GM23338 (cell line): ENCODE measurements at regions not wholly inside any gene's neighbourhood (a gene's known extent, or its start where the extent isn't known, plus 50 kb on each side); places are given as distances from the start of the nearest gene placed in this dataset.

Source experiments
- ATAC-seq: fragments of 200-7000 bp; cut with Tn5 transposase; 3 replicates; pipeline ENCODE4 v1.9.1; 2020
- DNase-seq: peaks from one replicate; pipeline ENCODE4 v3.0.0-alpha.2; 2015; ENCODE audit warnings: low spot score
- H2AFZ ChIP-seq: fragments of 200-600 bp; sonication (generic); 2 replicates; pipeline ENCODE4 v1.8.0; 2016; ENCODE audit warnings: antibody characterized with exemption, mild to moderate bottlenecking, moderate library complexity
- H3F3A ChIP-seq: fragments of 200-600 bp; sonication (generic); replicated peaks from 2 replicates; pipeline ENCODE4 v1.8.0; 2017; ENCODE audit warnings: antibody characterized with exemption, mixed run types, low read depth
- H3K27ac ChIP-seq: fragments of 200-600 bp; sonication (generic); 2 replicates; pipeline ENCODE4 v1.6.1; 2016; ENCODE audit warnings: low read depth
- H3K27me3 ChIP-seq: fragments of 200-600 bp; sonication (generic); 2 replicates; pipeline ENCODE4 v1.8.0; 2016; ENCODE audit warnings: mild to moderate bottlenecking, mixed run types, moderate library complexity; ENCODE audit not compliant: insufficient read depth
- H3K36me3 ChIP-seq: fragments of 200-600 bp; sonication (generic); 2 replicates; pipeline ENCODE4 v1.8.0; 2016; ENCODE audit warnings: mild to moderate bottlenecking; ENCODE audit not compliant: insufficient read depth
- H3K4me1 ChIP-seq: fragments of 200-600 bp; sonication (generic); 2 replicates; pipeline ENCODE4 v1.8.0; 2016; ENCODE audit warnings: mild to moderate bottlenecking, moderate library complexity; ENCODE audit not compliant: insufficient read depth
- H3K4me2 ChIP-seq: fragments of 200-600 bp; sonication (generic); 2 replicates; pipeline ENCODE4 v1.7.1; 2017; ENCODE audit warnings: mixed run types
- H3K4me3 ChIP-seq: fragments of 200-600 bp; sonication (generic); 2 replicates; pipeline ENCODE4 v1.6.1; 2016; ENCODE audit warnings: mixed run types
- H3K79me2 ChIP-seq: fragments of 200-600 bp; sonication (generic); replicated peaks from 2 replicates; pipeline ENCODE4 v1.8.0; 2017; ENCODE audit warnings: mild to moderate bottlenecking; ENCODE audit not compliant: insufficient read depth
- H3K9me2 ChIP-seq: fragments of 200-600 bp; sonication (generic); 2 replicates; pipeline ENCODE4 v1.8.0; 2017; ENCODE audit not compliant: insufficient read depth
- H4K20me1 ChIP-seq: fragments of 200-600 bp; sonication (generic); replicated peaks from 2 replicates; pipeline ENCODE4 v1.8.0; 2017; ENCODE audit warnings: mild to moderate bottlenecking; ENCODE audit not compliant: insufficient read depth
- H3K27ac Mint-ChIP-seq: 2 replicates; pipeline ENCODE4 v1.8.0; 2020; ENCODE audit warnings: inconsistent platforms, mild to moderate bottlenecking, moderate library complexity, mixed read lengths
- H3K27me3 Mint-ChIP-seq: 3 replicates; pipeline ENCODE4 v1.8.0; 2022; ENCODE audit warnings: low read depth, mild to moderate bottlenecking, moderate library complexity, mixed read lengths, inconsistent platforms; ENCODE audit not compliant: insufficient read depth, poor library complexity
- H3K36me3 Mint-ChIP-seq: 3 replicates; pipeline ENCODE4 v1.8.0; 2021; ENCODE audit warnings: low read depth, mild to moderate bottlenecking, inconsistent platforms, moderate library complexity, mixed read lengths
- H3K4me1 Mint-ChIP-seq: 3 replicates; pipeline ENCODE4 v1.8.0; 2020; ENCODE audit warnings: mild to moderate bottlenecking, inconsistent platforms, mixed read lengths
- H3K4me3 Mint-ChIP-seq: 3 replicates; pipeline ENCODE4 v1.8.0; 2021; ENCODE audit warnings: moderate library complexity, mild to moderate bottlenecking, inconsistent platforms, mixed read lengths
- H3K9me3 Mint-ChIP-seq: 3 replicates; pipeline ENCODE4 v1.8.0; 2020; ENCODE audit warnings: moderate library complexity, mild to moderate bottlenecking, inconsistent platforms, mixed read lengths
- CREB1 ChIP-seq: fragments of 250-450 bp; sonication (Bioruptor Pico); IDR thresholded peaks from 2 replicates; pipeline ENCODE4 v1.5.0; 2020; ENCODE audit warnings: low read depth, mild to moderate bottlenecking, moderate library complexity
- EZH2 ChIP-seq: fragments of 200-600 bp; sonication (generic); IDR thresholded peaks from one replicate; pipeline ENCODE4 v1.8.0; 2017; ENCODE audit warnings: antibody characterized with exemption, mild to moderate bottlenecking, low read depth; ENCODE audit not compliant: unreplicated experiment
- EZH2phosphoT487 ChIP-seq: fragments of 200-600 bp; sonication (generic); IDR thresholded peaks from one replicate; pipeline ENCODE4 v1.8.1; 2018; ENCODE audit warnings: antibody characterized with exemption; ENCODE audit not compliant: unreplicated experiment
- JUNB ChIP-seq: IDR thresholded peaks from one replicate; pipeline ENCODE4 v1.6.1; 2016; ENCODE audit warnings: antibody characterized with exemption; ENCODE audit not compliant: unreplicated experiment
- NANOG ChIP-seq: IDR thresholded peaks from 2 replicates; pipeline ENCODE4 v1.6.1; 2016; ENCODE audit warnings: antibody characterized with exemption, borderline replicate concordance
- POLR2AphosphoS5 ChIP-seq: IDR thresholded peaks from 2 replicates; pipeline ENCODE4 v1.6.1; 2016; ENCODE audit warnings: antibody characterized with exemption, low read depth
- STAT1 ChIP-seq: IDR thresholded peaks from one replicate; pipeline ENCODE4 v1.6.1; 2016; ENCODE audit warnings: antibody characterized with exemption; ENCODE audit not compliant: unreplicated experiment
- ZNF114 ChIP-seq: fragments of 250-450 bp; sonication (Bioruptor Pico); IDR thresholded peaks from 2 replicates; pipeline ENCODE4 v1.5.0; 2020; ENCODE audit warnings: mild to moderate bottlenecking, moderate library complexity
- ZNF331 ChIP-seq: fragments of 250-450 bp; sonication (Bioruptor Pico); IDR thresholded peaks from 2 replicates; pipeline ENCODE4 v1.5.0; 2020; ENCODE audit warnings: low read depth, mild to moderate bottlenecking, moderate library complexity
- TF ChIP-seq, protein P1 (sequence below), 2 experiments: fragments of 200-600 bp in 1 of 2; sonication (generic) in 1 of 2; conservative IDR thresholded peaks; 2 replicates each; pipeline versions ENCODE4 v1.5.1 to v1.6.1; 2016 to 2017; ENCODE audit warnings: antibody characterized with exemption in 2 of 2, low read depth in 2 of 2, mild to moderate bottlenecking in 2 of 2, moderate library complexity in 1 of 2
- TF ChIP-seq, protein P2 (sequence below): fragments of 250-450 bp; sonication (Bioruptor Pico); IDR thresholded peaks from 2 replicates; pipeline ENCODE4 v1.5.0; 2020; ENCODE audit warnings: mild to moderate bottlenecking, moderate library complexity
- TF ChIP-seq, protein P3 (sequence below): IDR thresholded peaks from 2 replicates; pipeline ENCODE4 v1.6.1; 2016; ENCODE audit warnings: antibody characterized with exemption
- TF ChIP-seq, protein P4 (sequence below): IDR thresholded peaks from one replicate; pipeline ENCODE4 v1.6.1; 2018; ENCODE audit warnings: antibody characterized with exemption; ENCODE audit not compliant: unreplicated experiment

DNA sequence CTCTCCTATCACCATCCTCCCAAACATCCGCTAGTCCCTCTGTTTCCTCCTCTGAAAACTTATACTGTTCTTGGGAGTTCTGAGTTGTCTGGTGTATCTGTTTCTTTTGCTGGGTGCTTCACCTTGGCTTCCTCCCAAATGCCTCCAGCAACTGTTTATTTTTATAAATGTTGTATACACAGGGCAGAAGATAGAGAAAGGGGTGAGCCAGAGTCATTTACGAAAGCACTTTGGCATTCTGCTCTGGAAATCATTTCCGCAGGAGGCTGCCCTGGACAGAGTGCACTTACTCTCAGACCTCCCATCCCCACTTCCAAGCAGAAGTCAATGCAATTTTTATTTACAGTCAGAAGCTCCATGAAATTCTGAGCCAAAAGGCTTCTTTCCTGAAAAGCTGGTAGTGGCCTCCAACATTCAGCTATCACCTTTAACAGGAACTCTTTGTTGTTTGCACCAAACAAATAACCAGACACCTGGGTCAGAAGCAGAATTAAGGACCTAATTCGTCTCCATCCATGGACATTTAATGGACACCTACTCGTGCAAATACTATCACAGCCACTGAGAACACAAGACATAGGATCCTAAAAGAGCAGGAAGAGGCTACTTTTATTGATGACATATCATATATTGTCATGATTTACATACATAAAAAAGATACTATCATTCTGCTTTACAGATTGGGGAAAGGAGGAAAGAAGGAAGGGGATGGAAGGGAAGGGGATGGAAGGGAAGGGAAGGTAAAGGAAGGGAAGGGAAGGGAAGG is 229.5 kb upstream of the PAPPA start (continued):
- TF ChIP-seq ZNF114 (CRISPR knock-in tag) (no peak), ZNF331 (CRISPR knock-in tag) (no peak), CREB1 (no peak), STAT1 (no peak), EZH2 (no peak)

DNA sequence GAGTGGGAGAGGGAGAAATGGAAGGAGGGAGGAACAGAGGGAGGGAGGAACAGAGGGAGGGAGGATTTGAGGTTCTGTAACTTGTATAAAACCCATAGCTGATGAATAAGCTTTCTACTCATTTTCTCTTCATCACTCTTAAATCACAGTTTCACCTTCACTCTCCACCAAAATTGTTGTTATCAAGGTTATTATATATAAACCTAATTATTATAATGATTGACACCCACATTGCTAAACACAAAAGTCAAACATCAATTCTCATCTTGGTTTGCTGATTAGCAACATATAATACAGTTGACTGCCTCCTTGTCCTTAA is 229.0 kb upstream of the PAPPA start:
- Histone ChIP-seq H3K79me2 (no peaks in the 10 kb centered on the region), H3K27me3 (no peaks in the 10 kb centered on the region), H3K4me1 (no peaks in the 10 kb centered on the region), H3K4me2 (no peak overlapping the region), H3K4me3 (no peak overlapping the region), H3F3A (no peaks in the 10 kb centered on the region), H3K36me3 (no peaks in the 10 kb centered on the region), H3K27ac (no peak overlapping the region), H4K20me1 (no peaks in the 10 kb centered on the region), H3K9me2 (peaks cover 6% of the 10 kb centered on the region), H2AFZ (no peak overlapping the region)
- ATAC-seq (no peak), DNase-seq (no peak)
- no peaks in the 10 kb centered on the region for H3K27me3 Mint-ChIP-seq
- TF ChIP-seq ZNF114 (CRISPR knock-in tag) (no peak), CREB1 (no peak), EZH2phosphoT487 (no peak), EZH2 (no peak), NANOG (no peak), JUNB (no peak), STAT1 (no peak), ZNF331 (CRISPR knock-in tag) (no peak), POLR2AphosphoS5 (no peak)
- TF ChIP-seq, protein P1, sequence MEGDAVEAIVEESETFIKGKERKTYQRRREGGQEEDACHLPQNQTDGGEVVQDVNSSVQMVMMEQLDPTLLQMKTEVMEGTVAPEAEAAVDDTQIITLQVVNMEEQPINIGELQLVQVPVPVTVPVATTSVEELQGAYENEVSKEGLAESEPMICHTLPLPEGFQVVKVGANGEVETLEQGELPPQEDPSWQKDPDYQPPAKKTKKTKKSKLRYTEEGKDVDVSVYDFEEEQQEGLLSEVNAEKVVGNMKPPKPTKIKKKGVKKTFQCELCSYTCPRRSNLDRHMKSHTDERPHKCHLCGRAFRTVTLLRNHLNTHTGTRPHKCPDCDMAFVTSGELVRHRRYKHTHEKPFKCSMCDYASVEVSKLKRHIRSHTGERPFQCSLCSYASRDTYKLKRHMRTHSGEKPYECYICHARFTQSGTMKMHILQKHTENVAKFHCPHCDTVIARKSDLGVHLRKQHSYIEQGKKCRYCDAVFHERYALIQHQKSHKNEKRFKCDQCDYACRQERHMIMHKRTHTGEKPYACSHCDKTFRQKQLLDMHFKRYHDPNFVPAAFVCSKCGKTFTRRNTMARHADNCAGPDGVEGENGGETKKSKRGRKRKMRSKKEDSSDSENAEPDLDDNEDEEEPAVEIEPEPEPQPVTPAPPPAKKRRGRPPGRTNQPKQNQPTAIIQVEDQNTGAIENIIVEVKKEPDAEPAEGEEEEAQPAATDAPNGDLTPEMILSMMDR (conservative IDR thresholded peaks at IDR 0.05; ENCODE audit: low read depth in 2 of 2): no peak
- TF ChIP-seq, protein P2, sequence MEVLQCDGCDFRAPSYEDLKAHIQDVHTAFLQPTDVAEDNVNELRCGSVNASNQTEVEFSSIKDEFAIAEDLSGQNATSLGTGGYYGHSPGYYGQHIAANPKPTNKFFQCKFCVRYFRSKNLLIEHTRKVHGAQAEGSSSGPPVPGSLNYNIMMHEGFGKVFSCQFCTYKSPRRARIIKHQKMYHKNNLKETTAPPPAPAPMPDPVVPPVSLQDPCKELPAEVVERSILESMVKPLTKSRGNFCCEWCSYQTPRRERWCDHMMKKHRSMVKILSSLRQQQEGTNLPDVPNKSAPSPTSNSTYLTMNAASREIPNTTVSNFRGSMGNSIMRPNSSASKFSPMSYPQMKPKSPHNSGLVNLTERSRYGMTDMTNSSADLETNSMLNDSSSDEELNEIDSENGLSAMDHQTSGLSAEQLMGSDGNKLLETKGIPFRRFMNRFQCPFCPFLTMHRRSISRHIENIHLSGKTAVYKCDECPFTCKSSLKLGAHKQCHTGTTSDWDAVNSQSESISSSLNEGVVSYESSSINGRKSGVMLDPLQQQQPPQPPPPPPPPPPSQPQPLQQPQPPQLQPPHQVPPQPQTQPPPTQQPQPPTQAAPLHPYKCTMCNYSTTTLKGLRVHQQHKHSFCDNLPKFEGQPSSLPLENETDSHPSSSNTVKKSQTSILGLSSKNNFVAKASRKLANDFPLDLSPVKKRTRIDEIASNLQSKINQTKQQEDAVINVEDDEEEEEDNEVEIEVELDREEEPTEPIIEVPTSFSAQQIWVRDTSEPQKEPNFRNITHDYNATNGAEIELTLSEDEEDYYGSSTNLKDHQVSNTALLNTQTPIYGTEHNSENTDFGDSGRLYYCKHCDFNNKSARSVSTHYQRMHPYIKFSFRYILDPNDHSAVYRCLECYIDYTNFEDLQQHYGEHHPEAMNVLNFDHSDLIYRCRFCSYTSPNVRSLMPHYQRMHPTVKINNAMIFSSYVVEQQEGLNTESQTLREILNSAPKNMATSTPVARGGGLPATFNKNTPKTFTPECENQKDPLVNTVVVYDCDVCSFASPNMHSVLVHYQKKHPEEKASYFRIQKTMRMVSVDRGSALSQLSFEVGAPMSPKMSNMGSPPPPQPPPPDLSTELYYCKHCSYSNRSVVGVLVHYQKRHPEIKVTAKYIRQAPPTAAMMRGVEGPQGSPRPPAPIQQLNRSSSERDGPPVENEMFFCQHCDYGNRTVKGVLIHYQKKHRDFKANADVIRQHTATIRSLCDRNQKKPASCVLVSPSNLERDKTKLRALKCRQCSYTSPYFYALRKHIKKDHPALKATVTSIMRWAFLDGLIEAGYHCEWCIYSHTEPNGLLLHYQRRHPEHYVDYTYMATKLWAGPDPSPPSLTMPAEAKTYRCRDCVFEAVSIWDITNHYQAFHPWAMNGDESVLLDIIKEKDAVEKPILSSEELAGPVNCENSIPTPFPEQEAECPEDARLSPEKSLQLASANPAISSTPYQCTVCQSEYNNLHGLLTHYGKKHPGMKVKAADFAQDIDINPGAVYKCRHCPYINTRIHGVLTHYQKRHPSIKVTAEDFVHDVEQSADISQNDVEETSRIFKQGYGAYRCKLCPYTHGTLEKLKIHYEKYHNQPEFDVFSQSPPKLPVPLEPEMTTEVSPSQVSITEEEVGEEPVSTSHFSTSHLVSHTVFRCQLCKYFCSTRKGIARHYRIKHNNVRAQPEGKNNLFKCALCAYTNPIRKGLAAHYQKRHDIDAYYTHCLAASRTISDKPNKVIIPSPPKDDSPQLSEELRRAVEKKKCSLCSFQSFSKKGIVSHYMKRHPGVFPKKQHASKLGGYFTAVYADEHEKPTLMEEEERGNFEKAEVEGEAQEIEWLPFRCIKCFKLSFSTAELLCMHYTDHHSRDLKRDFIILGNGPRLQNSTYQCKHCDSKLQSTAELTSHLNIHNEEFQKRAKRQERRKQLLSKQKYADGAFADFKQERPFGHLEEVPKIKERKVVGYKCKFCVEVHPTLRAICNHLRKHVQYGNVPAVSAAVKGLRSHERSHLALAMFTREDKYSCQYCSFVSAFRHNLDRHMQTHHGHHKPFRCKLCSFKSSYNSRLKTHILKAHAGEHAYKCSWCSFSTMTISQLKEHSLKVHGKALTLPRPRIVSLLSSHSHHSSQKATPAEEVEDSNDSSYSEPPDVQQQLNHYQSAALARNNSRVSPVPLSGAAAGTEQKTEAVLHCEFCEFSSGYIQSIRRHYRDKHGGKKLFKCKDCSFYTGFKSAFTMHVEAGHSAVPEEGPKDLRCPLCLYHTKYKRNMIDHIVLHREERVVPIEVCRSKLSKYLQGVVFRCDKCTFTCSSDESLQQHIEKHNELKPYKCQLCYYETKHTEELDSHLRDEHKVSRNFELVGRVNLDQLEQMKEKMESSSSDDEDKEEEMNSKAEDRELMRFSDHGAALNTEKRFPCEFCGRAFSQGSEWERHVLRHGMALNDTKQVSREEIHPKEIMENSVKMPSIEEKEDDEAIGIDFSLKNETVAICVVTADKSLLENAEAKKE (CRISPR knock-in tag): no peak
- TF ChIP-seq, protein P3, sequence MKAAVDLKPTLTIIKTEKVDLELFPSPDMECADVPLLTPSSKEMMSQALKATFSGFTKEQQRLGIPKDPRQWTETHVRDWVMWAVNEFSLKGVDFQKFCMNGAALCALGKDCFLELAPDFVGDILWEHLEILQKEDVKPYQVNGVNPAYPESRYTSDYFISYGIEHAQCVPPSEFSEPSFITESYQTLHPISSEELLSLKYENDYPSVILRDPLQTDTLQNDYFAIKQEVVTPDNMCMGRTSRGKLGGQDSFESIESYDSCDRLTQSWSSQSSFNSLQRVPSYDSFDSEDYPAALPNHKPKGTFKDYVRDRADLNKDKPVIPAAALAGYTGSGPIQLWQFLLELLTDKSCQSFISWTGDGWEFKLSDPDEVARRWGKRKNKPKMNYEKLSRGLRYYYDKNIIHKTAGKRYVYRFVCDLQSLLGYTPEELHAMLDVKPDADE: no peak
- TF ChIP-seq, protein P4, sequence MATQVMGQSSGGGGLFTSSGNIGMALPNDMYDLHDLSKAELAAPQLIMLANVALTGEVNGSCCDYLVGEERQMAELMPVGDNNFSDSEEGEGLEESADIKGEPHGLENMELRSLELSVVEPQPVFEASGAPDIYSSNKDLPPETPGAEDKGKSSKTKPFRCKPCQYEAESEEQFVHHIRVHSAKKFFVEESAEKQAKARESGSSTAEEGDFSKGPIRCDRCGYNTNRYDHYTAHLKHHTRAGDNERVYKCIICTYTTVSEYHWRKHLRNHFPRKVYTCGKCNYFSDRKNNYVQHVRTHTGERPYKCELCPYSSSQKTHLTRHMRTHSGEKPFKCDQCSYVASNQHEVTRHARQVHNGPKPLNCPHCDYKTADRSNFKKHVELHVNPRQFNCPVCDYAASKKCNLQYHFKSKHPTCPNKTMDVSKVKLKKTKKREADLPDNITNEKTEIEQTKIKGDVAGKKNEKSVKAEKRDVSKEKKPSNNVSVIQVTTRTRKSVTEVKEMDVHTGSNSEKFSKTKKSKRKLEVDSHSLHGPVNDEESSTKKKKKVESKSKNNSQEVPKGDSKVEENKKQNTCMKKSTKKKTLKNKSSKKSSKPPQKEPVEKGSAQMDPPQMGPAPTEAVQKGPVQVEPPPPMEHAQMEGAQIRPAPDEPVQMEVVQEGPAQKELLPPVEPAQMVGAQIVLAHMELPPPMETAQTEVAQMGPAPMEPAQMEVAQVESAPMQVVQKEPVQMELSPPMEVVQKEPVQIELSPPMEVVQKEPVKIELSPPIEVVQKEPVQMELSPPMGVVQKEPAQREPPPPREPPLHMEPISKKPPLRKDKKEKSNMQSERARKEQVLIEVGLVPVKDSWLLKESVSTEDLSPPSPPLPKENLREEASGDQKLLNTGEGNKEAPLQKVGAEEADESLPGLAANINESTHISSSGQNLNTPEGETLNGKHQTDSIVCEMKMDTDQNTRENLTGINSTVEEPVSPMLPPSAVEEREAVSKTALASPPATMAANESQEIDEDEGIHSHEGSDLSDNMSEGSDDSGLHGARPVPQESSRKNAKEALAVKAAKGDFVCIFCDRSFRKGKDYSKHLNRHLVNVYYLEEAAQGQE: no peak
- no peaks in the 10 kb centered on the region for H3K9me3 Mint-ChIP-seq
- H3K27ac Mint-ChIP-seq: no peak overlapping the region
- H3K36me3 Mint-ChIP-seq: no peaks in the 10 kb centered on the region
- H3K4me1 Mint-ChIP-seq: no peaks in the 10 kb centered on the region
- H3K4me3 Mint-ChIP-seq: no peak overlapping the region
